Mesenchymal stem cell (in vitro differentiated cells and primary cell): ENCODE measurements at regions not wholly inside any gene's neighbourhood (a gene's known extent, or its start where the extent isn't known, plus 50 kb on each side); places are given as distances from the start of the nearest gene placed in this dataset.
A peak's percentile ranks its signal among the peaks of the same experiment; 100 is the strongest.

Experiments
- DNase-seq: peaks from one replicate; pipeline ENCODE4 v3.0.0-alpha.2; 2013
- H2AFZ ChIP-seq: one replicate; pipeline ENCODE4 v1.6.1; 2013; ENCODE audit warnings: low read depth, mild to moderate bottlenecking, control low read depth, inconsistent platforms, low read length, moderate library complexity
- H2AK5ac ChIP-seq: 2 replicates; pipeline ENCODE4 v1.6.1; 2013; ENCODE audit warnings: low read length, moderate library complexity, mild to moderate bottlenecking, inconsistent platforms; ENCODE audit not compliant: severe bottlenecking
- H2BK120ac ChIP-seq: one replicate; pipeline ENCODE4 v1.6.1; 2013; ENCODE audit warnings: low read depth, mild to moderate bottlenecking, inconsistent platforms, low read length, moderate library complexity
- H2BK12ac ChIP-seq, 2 experiments: one replicate each; pipeline ENCODE4 v1.6.1; 2013; ENCODE audit warnings: inconsistent platforms in 2 of 2, low read length in 2 of 2, mild to moderate bottlenecking in 2 of 2, moderate library complexity in 2 of 2, control low read depth in 1 of 2
- H2BK15ac ChIP-seq: one replicate; pipeline ENCODE4 v1.6.1; 2013; ENCODE audit warnings: mild to moderate bottlenecking, low read depth, inconsistent platforms; ENCODE audit not compliant: poor library complexity, severe bottlenecking
- H2BK5ac ChIP-seq: 2 replicates; pipeline ENCODE4 v1.6.1; 2013; ENCODE audit warnings: low read depth, mild to moderate bottlenecking, low read length, control low read depth, inconsistent platforms; ENCODE audit not compliant: poor library complexity, severe bottlenecking
- H3K14ac ChIP-seq, 2 experiments: one replicate each; pipeline ENCODE4 v1.6.1; 2013; ENCODE audit warnings: inconsistent platforms in 2 of 2, low read length in 2 of 2, control low read depth in 1 of 2, mild to moderate bottlenecking in 1 of 2, moderate library complexity in 1 of 2
- H3K18ac ChIP-seq, 2 experiments: one replicate each; pipeline ENCODE4 v1.6.1; 2013; ENCODE audit warnings: inconsistent platforms in 2 of 2, low read length in 2 of 2, control low read depth in 1 of 2, low read depth in 1 of 2, mild to moderate bottlenecking in 1 of 2
- H3K23ac ChIP-seq, 2 experiments: one replicate each; pipeline ENCODE4 v1.6.1; 2013; ENCODE audit warnings: inconsistent platforms in 2 of 2, low read length in 2 of 2, mild to moderate bottlenecking in 2 of 2, moderate library complexity in 2 of 2, control low read depth in 1 of 2
- H3K27ac ChIP-seq: 2 replicates; pipeline ENCODE4 v1.5.1; 2013; ENCODE audit warnings: mild to moderate bottlenecking, moderate library complexity, low read length, control low read depth, inconsistent platforms; ENCODE audit not compliant: poor library complexity, severe bottlenecking
- H3K27me3 ChIP-seq, 2 experiments: 2 replicates each; pipeline versions ENCODE4 v1.6.1 to v1.7.0; 2013; ENCODE audit warnings: low read length in 2 of 2, mild to moderate bottlenecking in 2 of 2, moderate library complexity in 2 of 2, control low read depth in 1 of 2, inconsistent platforms in 1 of 2; ENCODE audit not compliant: control insufficient read depth in 1 of 2, insufficient read depth in 1 of 2
- H3K36me3 ChIP-seq, 2 experiments: 2 replicates each; pipeline versions ENCODE4 v1.6.1 to v1.7.0; 2013; ENCODE audit warnings: low read length in 2 of 2, control low read depth in 1 of 2, inconsistent platforms in 1 of 2, low read depth in 1 of 2, mild to moderate bottlenecking in 1 of 2; ENCODE audit not compliant: insufficient read depth in 2 of 2, control insufficient read depth in 1 of 2
- H3K4ac ChIP-seq, 2 experiments: one replicate each; pipeline ENCODE4 v1.6.1; 2013; ENCODE audit warnings: inconsistent platforms in 2 of 2, low read length in 2 of 2, mild to moderate bottlenecking in 2 of 2, moderate library complexity in 2 of 2, control low read depth in 1 of 2, low read depth in 1 of 2
- H3K4me1 ChIP-seq: 2 replicates; pipeline ENCODE4 v1.6.1; 2013; ENCODE audit warnings: low read depth, low read length, control low read depth; ENCODE audit not compliant: control insufficient read depth, insufficient read depth
- H3K4me2 ChIP-seq: 2 replicates; pipeline ENCODE4 v1.6.1; 2013; ENCODE audit warnings: low read length, mild to moderate bottlenecking, inconsistent platforms; ENCODE audit not compliant: poor library complexity, severe bottlenecking
- H3K4me3 ChIP-seq, 2 experiments: 2 replicates each; pipeline versions ENCODE4 v1.5.1 to v1.7.0; 2013; ENCODE audit warnings: low read length in 2 of 2, mild to moderate bottlenecking in 2 of 2, control low read depth in 1 of 2, low read depth in 1 of 2; ENCODE audit not compliant: insufficient read depth in 1 of 2
- H3K79me1 ChIP-seq: replicated peaks from 2 replicates; pipeline ENCODE4 v1.6.1; 2013; ENCODE audit warnings: mild to moderate bottlenecking, control low read depth, low read length, inconsistent platforms; ENCODE audit not compliant: poor library complexity, severe bottlenecking
- H3K9ac ChIP-seq: 2 replicates; pipeline ENCODE4 v1.7.0; 2013; ENCODE audit warnings: mild to moderate bottlenecking, low read length, moderate library complexity
- H3K9me3 ChIP-seq: 2 replicates; pipeline ENCODE4 v1.7.0; 2013; ENCODE audit warnings: mild to moderate bottlenecking, low read length; ENCODE audit not compliant: control insufficient read depth
- H4K8ac ChIP-seq: one replicate; pipeline ENCODE4 v1.6.1; 2013; ENCODE audit warnings: inconsistent platforms, mild to moderate bottlenecking, low read length, moderate library complexity
- H4K91ac ChIP-seq: one replicate; pipeline ENCODE4 v1.6.1; 2013; ENCODE audit warnings: mild to moderate bottlenecking, low read length, inconsistent platforms
- WGBS: methylation state at CpG from one replicate; pipeline ENCODE4 v1.1.7; 2013; ENCODE audit warnings: mixed read lengths; 5-methylcytosine and 5-hydroxymethylcytosine counted together

DNA sequence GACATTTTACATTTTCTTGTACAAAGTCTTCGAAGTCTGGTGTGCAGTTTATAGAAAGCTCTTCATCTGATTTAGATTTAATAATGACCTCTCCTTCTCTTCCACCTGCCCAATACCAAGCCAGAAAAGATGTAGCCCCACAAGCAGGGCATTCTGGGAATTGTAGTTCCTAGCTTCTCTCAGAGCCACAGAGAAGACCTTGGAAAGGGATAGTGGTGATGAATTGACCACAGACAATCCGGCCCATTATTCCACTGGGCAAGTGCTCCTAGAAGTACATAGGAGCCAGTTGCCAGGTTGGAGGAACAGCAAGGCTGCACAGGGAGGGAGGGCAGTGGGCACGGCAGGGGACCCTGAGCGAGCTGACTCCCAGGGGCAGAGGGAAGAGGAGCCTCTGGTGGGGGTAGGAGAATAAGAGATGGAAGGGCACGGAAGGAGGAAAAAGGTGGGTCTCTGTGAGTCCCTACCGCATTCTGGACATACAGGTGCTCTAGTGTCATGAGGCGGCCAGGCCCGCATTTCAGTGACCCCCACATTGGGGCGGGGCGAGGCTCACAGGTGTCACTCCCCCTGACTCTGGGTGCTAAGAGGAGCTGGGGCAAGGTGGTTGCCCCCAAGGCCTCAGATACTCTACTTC is 152.5 kb upstream of the HAAO start:
- WGBS, result 90% methylated on average over 9 of the region's 10 CpGs
- H3K4ac ChIP-seq, result no peak overlapping the region
- H3K9me3 ChIP-seq, result no peaks in the 10 kb centered on the region
- no peaks in the 10 kb centered on the region for H3K27me3 ChIP-seq
- H3K4me2 ChIP-seq, result no peak overlapping the region
- H3K14ac ChIP-seq, result no peak overlapping the region
- H3K36me3 ChIP-seq, result no peaks in the 10 kb centered on the region
- H2AK5ac ChIP-seq, result peak overlapping the region; percentile 26
- H3K4me1 ChIP-seq, result peaks cover 6% of the 10 kb centered on the region
- H2AFZ ChIP-seq, result no peak overlapping the region
- no peaks in the 10 kb centered on the region for H3K79me1 ChIP-seq
- DNase-seq, result peak; percentile 51
- H2BK5ac ChIP-seq, result no peak overlapping the region
- H2BK12ac ChIP-seq, result peak overlapping the region in 1 of 2 experiments; percentile 91
- no peak overlapping the region for H4K8ac ChIP-seq
- no peak overlapping the region for H3K27ac ChIP-seq
- peak overlapping the region in 1 of 2 experiments; percentile 90 for H3K18ac ChIP-seq
- H3K4me3 ChIP-seq, result no peak overlapping the region
- no peak overlapping the region for H4K91ac ChIP-seq
- peak overlapping the region; percentile 17 for H2BK15ac ChIP-seq
- H3K9ac ChIP-seq, result no peak overlapping the region
- H3K23ac ChIP-seq, result no peak overlapping the region
- H2BK120ac ChIP-seq, result no peak overlapping the region

DNA sequence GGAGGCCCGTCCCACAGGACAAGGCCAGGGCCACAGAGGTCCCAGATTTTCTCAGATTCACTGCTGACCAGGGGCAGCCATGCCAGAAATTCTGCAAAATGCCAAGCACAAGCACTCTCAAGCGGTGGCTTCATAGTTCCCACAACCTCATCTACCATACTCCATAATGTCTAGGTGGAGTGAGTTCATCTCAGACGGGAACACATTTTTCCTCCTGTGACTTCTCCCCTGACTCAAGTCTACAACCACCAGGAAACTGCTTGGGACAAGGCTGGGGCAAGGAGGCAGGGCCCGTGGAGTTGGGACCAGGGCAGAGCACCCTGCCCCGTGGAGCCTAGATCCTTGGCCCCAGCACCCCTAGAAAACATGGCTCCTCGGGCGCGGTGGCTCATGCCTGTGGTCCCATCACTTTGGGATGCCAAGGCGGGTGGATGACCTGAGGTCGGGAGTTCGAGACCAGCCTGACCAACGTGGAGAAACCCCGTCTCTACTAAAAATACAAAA is 150.7 kb upstream of the HAAO start:
- Histone ChIP-seq H3K14ac (no peak overlapping the region), H3K9ac (no peak overlapping the region), H2BK120ac (no peak overlapping the region), H2BK15ac (peak overlapping the region; percentile 29), H3K4ac (no peak overlapping the region), H3K9me3 (no peaks in the 10 kb centered on the region), H3K27me3 (no peaks in the 10 kb centered on the region), H3K4me2 (no peak overlapping the region), H3K18ac (no peak overlapping the region), H3K79me1 (no peaks in the 10 kb centered on the region), H3K4me1 (peaks cover 6% of the 10 kb centered on the region), H2BK5ac (no peak overlapping the region), H3K36me3 (no peaks in the 10 kb centered on the region), H2BK12ac (no peak overlapping the region), H3K4me3 (no peak overlapping the region), H2AFZ (no peak overlapping the region), H4K91ac (no peak overlapping the region), H4K8ac (peak overlapping the region; percentile 12), H3K23ac (no peak overlapping the region), H2AK5ac (no peak overlapping the region), H3K27ac (no peak overlapping the region)
- no peak for DNase-seq
- WGBS, result 95% methylated on average over 13 of the region's 13 CpGs

DNA sequence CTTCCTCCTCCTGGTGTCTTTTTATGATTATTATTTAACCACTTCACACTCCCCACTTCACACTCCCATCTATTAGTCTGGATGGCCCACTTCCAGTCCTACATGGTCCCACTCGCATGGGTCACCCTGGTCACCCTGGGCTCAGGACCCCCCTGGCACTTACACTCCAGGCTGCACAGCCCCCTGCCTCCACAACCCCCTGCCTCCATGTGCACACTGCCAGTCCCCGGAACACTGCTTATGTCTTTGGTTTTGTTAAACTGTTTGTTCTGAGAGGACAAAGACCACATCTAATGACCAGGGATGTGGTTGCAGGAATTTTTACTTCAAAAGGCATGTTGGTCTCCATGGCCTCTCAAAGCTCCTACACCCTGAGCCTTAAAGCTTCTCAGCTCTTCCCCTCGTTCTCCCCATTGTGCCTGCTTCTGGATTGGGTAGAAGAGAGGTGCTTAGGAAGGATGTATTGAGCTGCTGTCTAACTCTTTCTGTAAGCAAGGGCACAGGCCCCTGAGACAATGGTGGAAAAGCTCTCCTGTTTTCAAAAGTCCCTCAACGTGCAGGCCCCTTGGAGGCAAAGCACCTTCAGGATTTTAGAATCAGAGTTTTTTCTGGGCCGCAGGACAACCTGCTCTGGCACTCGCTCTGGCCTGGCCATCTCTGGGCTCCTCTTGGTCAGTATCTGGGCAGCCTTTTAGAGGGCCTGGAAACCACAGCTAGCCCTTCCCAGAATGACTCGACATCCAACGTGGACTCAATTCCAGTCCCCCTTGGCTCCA is 150.0 kb upstream of the HAAO start:
- peak overlapping the region; percentile 10 for H2AFZ ChIP-seq
- peak overlapping the region in 1 of 2 experiments; percentile 37 for H3K18ac ChIP-seq
- H4K91ac ChIP-seq, result no peak overlapping the region
- WGBS, result 97% methylated on average over 7 of the region's 8 CpGs
- no peak overlapping the region for H3K23ac ChIP-seq
- no peak for DNase-seq
- H3K9me3 ChIP-seq, result no peaks in the 10 kb centered on the region
- no peak overlapping the region for H2BK120ac ChIP-seq
- no peak overlapping the region for H3K9ac ChIP-seq
- no peak overlapping the region for H3K14ac ChIP-seq
- no peak overlapping the region for H2BK5ac ChIP-seq
- H2AK5ac ChIP-seq, result no peak overlapping the region
- H3K4me1 ChIP-seq, result peaks cover 6% of the 10 kb centered on the region
- no peak overlapping the region for H2BK15ac ChIP-seq
- H3K36me3 ChIP-seq, result no peaks in the 10 kb centered on the region
- no peak overlapping the region for H2BK12ac ChIP-seq
- H3K27ac ChIP-seq, result no peak overlapping the region
- H3K4ac ChIP-seq, result peak overlapping the region in 1 of 2 experiments; percentile 29
- H3K79me1 ChIP-seq, result no peaks in the 10 kb centered on the region
- peak overlapping the region; percentile 12 for H4K8ac ChIP-seq
- no peak overlapping the region for H3K4me2 ChIP-seq
- no peaks in the 10 kb centered on the region for H3K27me3 ChIP-seq
- no peak overlapping the region for H3K4me3 ChIP-seq

DNA sequence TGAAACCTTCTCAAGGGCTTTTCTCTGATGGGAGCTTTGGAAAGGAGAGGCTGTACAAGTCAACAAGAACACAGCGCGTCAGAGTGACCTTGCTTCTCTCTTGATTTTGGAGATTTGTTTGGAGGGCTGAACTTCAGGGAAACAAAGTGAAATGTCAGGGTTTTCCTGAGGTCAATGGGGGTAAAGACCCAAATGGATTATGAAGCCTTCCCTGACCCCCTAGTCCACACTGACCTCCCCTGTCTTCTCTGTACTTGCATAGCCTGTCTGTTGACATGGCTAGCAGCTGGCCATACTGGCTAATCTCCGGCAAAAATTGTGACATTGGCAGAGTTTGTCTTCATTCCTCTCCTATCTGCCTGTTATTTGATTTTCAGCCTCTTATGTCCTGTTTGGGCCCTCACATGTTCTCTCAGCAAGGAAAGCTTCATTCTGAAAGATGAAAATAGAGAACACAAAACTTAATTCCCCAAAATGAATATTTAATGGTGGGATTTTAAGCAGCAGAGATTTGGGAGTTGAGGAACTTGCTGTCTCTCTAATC is 149.3 kb upstream of the HAAO start:
- no peak overlapping the region for H3K18ac ChIP-seq

More for the DNA sequence above, 149.3 kb upstream of the HAAO start:
- H4K91ac ChIP-seq, result no peak overlapping the region
- no peak overlapping the region for H3K9ac ChIP-seq
- H2BK120ac ChIP-seq, result no peak overlapping the region
- peak overlapping the region in 1 of 2 experiments; percentile 73 for H2BK12ac ChIP-seq
- H3K23ac ChIP-seq, result no peak overlapping the region
- H3K4me1 ChIP-seq, result peaks cover 8% of the 10 kb centered on the region
- H2BK15ac ChIP-seq, result no peak overlapping the region
- H3K9me3 ChIP-seq, result no peaks in the 10 kb centered on the region
- no peak overlapping the region for H2AFZ ChIP-seq
- no peak overlapping the region for H3K4ac ChIP-seq
- no peaks in the 10 kb centered on the region for H3K27me3 ChIP-seq
- H3K27ac ChIP-seq, result no peak overlapping the region
- 100% methylated on average over 3 of the region's 3 CpGs for WGBS
- H3K36me3 ChIP-seq, result no peaks in the 10 kb centered on the region
- DNase-seq, result no peak
- no peak overlapping the region for H4K8ac ChIP-seq
- no peak overlapping the region for H2BK5ac ChIP-seq
- no peak overlapping the region for H3K14ac ChIP-seq
- no peaks in the 10 kb centered on the region for H3K79me1 ChIP-seq
- no peak overlapping the region for H3K4me3 ChIP-seq
- H2AK5ac ChIP-seq, result no peak overlapping the region
- H3K4me2 ChIP-seq, result no peak overlapping the region
